Activated CD4-positive, alpha-beta T cell treated with anti-CD3 and anti-CD28 coated beads for 36 hours (primary cell): ENCODE measurements at regions not wholly inside any gene's neighbourhood (a gene's known extent, or its start where the extent isn't known, plus 50 kb on each side); places are given as distances from the start of the nearest gene placed in this dataset.

Source experiments
- ATAC-seq: fragments of 200-7000 bp; cut with Tn5 transposase; one replicate; pipeline ENCODE4 v1.10.0; 2021; ENCODE audit warnings: mild to moderate bottlenecking, moderate library complexity
- CTCF ChIA-PET: fragments of 350-600 bp; sonication (Branson Sonifier 250); formaldehyde crosslinking; loops from one replicate; lab custom pipeline; 2021; ENCODE audit warnings: antibody characterized with exemption; lab: Charles Lee
- POLR2A ChIA-PET: fragments of 350-600 bp; sonication (Branson Sonifier 250); formaldehyde crosslinking; loops from one replicate; lab custom pipeline; 2021; ENCODE audit warnings: antibody characterized with exemption, inconsistent platforms; lab: Charles Lee
- DNase-seq: peaks from one replicate; pipeline ENCODE4 v3.0.0-alpha.2; 2020
- H3K27ac Mint-ChIP-seq: one replicate; pipeline ENCODE4 v1.8.0; 2021; ENCODE audit warnings: mixed read lengths
- H3K27me3 Mint-ChIP-seq: one replicate; pipeline ENCODE4 v1.8.0; 2021; ENCODE audit warnings: mixed read lengths
- H3K36me3 Mint-ChIP-seq: one replicate; pipeline ENCODE4 v1.8.0; 2021; ENCODE audit warnings: low read depth, mixed read lengths
- H3K4me1 Mint-ChIP-seq: one replicate; pipeline ENCODE4 v1.8.0; 2021; ENCODE audit warnings: mixed read lengths
- H3K4me3 Mint-ChIP-seq: one replicate; pipeline ENCODE4 v1.8.0; 2021; ENCODE audit warnings: mild to moderate bottlenecking, moderate library complexity, mixed read lengths
- H3K9me3 Mint-ChIP-seq: one replicate; pipeline ENCODE4 v1.8.0; 2021; ENCODE audit warnings: low read depth, mixed read lengths
- intact Hi-C, 2 experiments: fragments of 100-400 bp; cut with DNase I in 1 of 2; cut with micrococcal nuclease in 1 of 2; formaldehyde crosslinking; loops; one replicate each; pipeline versions ENCODE4 v1.14.2 to v1.15.1; 2022 to 2024; cut with DNase I, micrococcal nuclease

- intact Hi-C loops: no loop called here
- ATAC-seq (no peak), DNase-seq (no peak)
- H3K4me3 Mint-ChIP-seq: no peak overlapping the region
- H3K9me3 Mint-ChIP-seq: peaks cover 2% of the 10 kb centered on the region
- H3K36me3 Mint-ChIP-seq: no peaks in the 10 kb centered on the region
- H3K27me3 Mint-ChIP-seq: no peaks in the 10 kb centered on the region
- ChIA-PET POLR2A (no interaction called here), CTCF (no interaction called here)
- H3K27ac Mint-ChIP-seq: no peak overlapping the region
- H3K4me1 Mint-ChIP-seq: no peaks in the 10 kb centered on the region
Measured at GRCh38 chr4:23654791-23655190, 235.1 kb downstream of the PPARGC1A start.

- Mint-ChIP-seq H3K27me3 (no peaks in the 10 kb centered on the region), H3K27ac (no peak overlapping the region), H3K4me1 (no peaks in the 10 kb centered on the region), H3K36me3 (no peaks in the 10 kb centered on the region), H3K4me3 (no peak overlapping the region), H3K9me3 (peaks cover 3% of the 10 kb centered on the region)
- intact Hi-C loops: no loop called here
- DNase-seq (no peak), ATAC-seq (no peak)
- CTCF ChIA-PET: no interaction called here
- POLR2A ChIA-PET: no interaction called here
Measured at GRCh38 chr4:23648854-23649596, 240.8 kb downstream of the PPARGC1A start.

- Mint-ChIP-seq H3K36me3 (no peaks in the 10 kb centered on the region), H3K4me3 (no peak overlapping the region), H3K27ac (no peak overlapping the region), H3K9me3 (no peaks in the 10 kb centered on the region), H3K27me3 (no peaks in the 10 kb centered on the region), H3K4me1 (no peaks in the 10 kb centered on the region)
- ChIA-PET POLR2A (no interaction called here), CTCF (no interaction called here)
- ATAC-seq (no peak), DNase-seq (no peak)
- intact Hi-C loops: no loop called here
Measured at GRCh38 chr4:23635468-23635867, 254.4 kb downstream of the PPARGC1A start.

DNA sequence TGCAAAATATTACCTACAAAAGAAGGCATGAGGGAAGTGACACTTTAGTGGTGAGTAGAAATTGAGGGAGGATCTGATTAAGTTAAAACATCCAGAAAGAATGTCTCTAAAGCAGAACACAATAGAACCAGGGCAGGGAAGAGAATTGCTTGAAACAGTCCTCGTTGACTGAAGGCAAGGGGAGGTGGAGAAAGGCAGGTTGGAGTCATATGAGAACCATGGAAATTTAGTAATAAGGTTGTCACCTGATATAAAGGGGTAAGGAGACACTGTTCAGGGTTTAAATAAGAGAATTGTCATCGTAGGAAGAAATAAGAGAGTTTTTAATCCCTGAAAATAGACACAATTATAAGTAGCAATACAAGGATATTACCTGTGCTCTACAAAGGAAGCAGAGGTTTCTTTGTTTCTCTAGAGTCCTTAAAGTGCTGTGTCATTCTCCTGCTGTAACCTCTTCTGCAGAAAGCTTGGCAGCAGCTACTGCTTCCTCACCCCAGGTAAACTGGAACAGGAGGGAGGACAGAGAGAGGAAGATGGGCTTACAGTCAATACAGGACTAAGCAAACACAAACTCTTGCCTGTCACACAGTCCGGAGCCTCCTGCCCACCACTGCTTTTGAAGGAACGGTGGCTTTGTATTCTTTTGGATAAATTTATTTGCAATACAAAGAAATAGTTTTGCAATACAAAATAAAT is 258.4 kb downstream of the PPARGC1A start:
- Mint-ChIP-seq H3K27me3 (no peaks in the 10 kb centered on the region), H3K36me3 (no peaks in the 10 kb centered on the region), H3K27ac (no peak overlapping the region), H3K4me3 (no peak overlapping the region), H3K9me3 (peaks cover 3% of the 10 kb centered on the region), H3K4me1 (no peaks in the 10 kb centered on the region)
- intact Hi-C loops: no loop called here
- CTCF ChIA-PET: no interaction called here
- POLR2A ChIA-PET: no interaction called here
- ATAC-seq (no peak), DNase-seq (no peak)

DNA sequence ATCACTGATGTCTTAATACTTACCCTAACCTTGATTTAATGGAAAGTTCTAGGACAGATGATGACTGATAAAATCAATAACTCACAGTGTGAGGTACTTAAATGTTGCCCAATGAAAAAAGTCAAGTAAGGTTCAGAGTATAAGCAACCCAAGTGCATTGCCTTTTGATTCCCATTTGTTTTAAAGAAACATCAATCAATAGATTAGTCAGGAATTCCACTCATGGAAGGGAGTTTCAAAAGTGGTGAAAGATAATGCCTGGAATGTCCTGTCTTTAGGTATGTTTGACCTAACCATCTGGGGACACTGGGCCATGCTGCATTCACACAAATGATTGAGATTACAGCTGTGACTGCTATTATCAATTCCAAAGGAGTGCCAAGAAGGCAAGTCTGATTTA is 259.7 kb downstream of the PPARGC1A start:
- CTCF ChIA-PET: interaction anchor here (0.6 kb wide), 1 partner anchor 790 kb away, joined by 3 read pairs; no protein-coding TSS in a partner anchor
- Mint-ChIP-seq H3K27me3 (no peaks in the 10 kb centered on the region), H3K4me1 (no peaks in the 10 kb centered on the region), H3K36me3 (no peaks in the 10 kb centered on the region), H3K4me3 (no peak overlapping the region), H3K27ac (no peak overlapping the region), H3K9me3 (peaks cover 3% of the 10 kb centered on the region)
- POLR2A ChIA-PET: no interaction called here
- ATAC-seq: no peak
- DNase-seq: no peak
- intact Hi-C loops: no loop called here

DNA sequence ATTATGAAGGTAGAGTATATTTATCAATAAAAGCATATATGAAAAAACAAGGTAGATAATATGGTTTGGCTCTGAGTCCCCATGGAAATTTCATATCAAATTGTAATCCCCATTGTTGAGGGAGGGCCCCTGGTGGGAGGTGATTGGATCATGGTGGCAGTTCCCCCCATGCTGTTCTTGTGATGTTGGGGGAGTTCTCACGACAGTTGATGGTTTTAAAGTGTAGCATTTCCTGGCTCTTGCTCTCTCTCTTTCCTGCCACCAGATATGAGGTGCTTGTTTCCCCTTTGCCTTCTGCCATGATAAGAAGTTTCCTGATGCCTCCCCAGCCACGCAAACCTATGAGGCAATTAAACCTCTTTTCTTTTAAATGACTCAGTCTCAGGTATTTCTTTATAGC is 260.4 kb downstream of the PPARGC1A start:
- CTCF ChIA-PET: no interaction called here
- POLR2A ChIA-PET: no interaction called here
- H3K36me3 Mint-ChIP-seq: no peaks in the 10 kb centered on the region
- H3K27ac Mint-ChIP-seq: no peak overlapping the region
- H3K9me3 Mint-ChIP-seq: peaks cover 3% of the 10 kb centered on the region
- no peak for ATAC-seq
- no peaks in the 10 kb centered on the region for H3K27me3 Mint-ChIP-seq
- intact Hi-C loops: no loop called here
- no peaks in the 10 kb centered on the region for H3K4me1 Mint-ChIP-seq
- no peak overlapping the region for H3K4me3 Mint-ChIP-seq
- no peak for DNase-seq

GRCh38 chr4:23614284-23614892 is 275.5 kb downstream of the PPARGC1A start:
- ChIA-PET POLR2A (no interaction called here), CTCF (no interaction called here)
- Mint-ChIP-seq H3K9me3 (no peaks in the 10 kb centered on the region), H3K36me3 (no peaks in the 10 kb centered on the region), H3K27me3 (no peaks in the 10 kb centered on the region), H3K27ac (no peak overlapping the region), H3K4me1 (no peaks in the 10 kb centered on the region), H3K4me3 (no peak overlapping the region)
- intact Hi-C loops: no loop called here
- DNase-seq (peak; percentile 4), ATAC-seq (peak; percentile 55)

DNA sequence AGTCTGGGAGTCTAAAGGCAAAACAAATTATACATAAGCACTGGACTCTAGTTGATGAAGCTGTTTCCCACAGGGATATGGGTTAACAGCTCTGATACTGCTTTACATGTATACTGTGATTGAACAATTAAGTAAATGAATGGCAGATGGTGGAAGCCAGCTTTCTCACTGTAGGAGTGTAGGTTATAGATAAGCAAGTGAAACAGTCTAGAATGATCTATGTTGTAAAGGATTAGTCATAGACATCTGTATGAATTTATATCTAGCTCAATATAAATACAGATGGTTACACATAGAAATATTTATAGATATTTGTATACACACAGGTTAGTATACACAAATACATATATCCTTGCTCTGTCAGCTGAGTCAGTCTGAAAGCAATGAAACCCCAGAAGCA is 276.1 kb downstream of the PPARGC1A start:
- Mint-ChIP-seq H3K27me3 (no peaks in the 10 kb centered on the region), H3K4me1 (no peaks in the 10 kb centered on the region), H3K4me3 (no peak overlapping the region), H3K27ac (no peak overlapping the region), H3K36me3 (no peaks in the 10 kb centered on the region), H3K9me3 (no peaks in the 10 kb centered on the region)
- ATAC-seq: no peak
- intact Hi-C loops: no loop called here
- no peak for DNase-seq
- ChIA-PET CTCF (no interaction called here), POLR2A (no interaction called here)

GRCh38 chr4:23602720-23603119 is 287.1 kb downstream of the PPARGC1A start:
- Mint-ChIP-seq H3K4me3 (no peak overlapping the region), H3K27ac (no peak overlapping the region), H3K36me3 (no peaks in the 10 kb centered on the region), H3K27me3 (no peaks in the 10 kb centered on the region), H3K4me1 (no peaks in the 10 kb centered on the region), H3K9me3 (peaks cover 5% of the 10 kb centered on the region)
- no peak for ATAC-seq
- intact Hi-C loops: no loop called here
- POLR2A ChIA-PET: no interaction called here
- CTCF ChIA-PET: no interaction called here
- DNase-seq: no peak

DNA sequence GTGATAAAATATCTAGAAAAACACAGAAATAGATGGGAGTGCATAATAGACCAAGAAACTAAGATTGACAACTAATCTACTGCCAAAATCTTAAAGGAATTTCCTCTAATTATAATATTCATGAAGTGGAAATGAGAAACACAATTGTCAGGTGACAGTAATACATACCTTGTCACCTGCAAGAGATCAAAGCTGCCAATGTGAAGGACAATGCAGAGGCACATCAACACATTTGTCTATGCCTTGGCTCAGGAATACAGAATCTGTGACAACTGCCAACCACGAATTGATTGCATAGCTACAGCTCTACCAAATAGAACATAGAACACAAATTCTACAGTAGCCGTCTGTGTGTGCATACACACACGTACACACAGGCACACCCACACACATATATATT is 295.7 kb downstream of the PPARGC1A start:
- ATAC-seq: no peak
- no peak overlapping the region for H3K27ac Mint-ChIP-seq
- H3K36me3 Mint-ChIP-seq: no peaks in the 10 kb centered on the region
- H3K27me3 Mint-ChIP-seq: no peaks in the 10 kb centered on the region
- intact Hi-C loops: no loop called here
- peaks cover 2% of the 10 kb centered on the region for H3K9me3 Mint-ChIP-seq
- ChIA-PET POLR2A (no interaction called here), CTCF (no interaction called here)
- H3K4me1 Mint-ChIP-seq: no peaks in the 10 kb centered on the region
- DNase-seq: no peak
- no peak overlapping the region for H3K4me3 Mint-ChIP-seq

DNA sequence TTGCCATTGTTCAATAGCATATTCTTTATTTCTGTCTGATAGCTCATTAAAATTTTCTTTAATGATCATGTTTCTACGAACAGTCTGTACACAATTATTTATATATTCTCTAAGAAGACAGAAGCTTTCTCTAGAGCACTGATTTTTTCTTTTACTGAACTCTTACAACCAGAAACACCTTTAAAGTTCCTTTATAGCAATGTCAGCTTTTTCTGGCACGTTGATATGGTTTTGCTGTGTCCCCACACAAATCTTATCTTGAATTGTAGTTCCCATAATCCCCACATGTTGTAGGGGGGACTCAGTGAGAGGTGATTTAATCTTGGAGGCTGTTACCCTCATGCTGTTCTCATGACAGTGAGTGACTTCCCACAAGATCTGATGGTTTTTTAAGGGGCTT is 299.4 kb downstream of the PPARGC1A start:
- ATAC-seq: no peak
- ChIA-PET POLR2A (no interaction called here), CTCF (no interaction called here)
- Mint-ChIP-seq H3K9me3 (peaks cover 4% of the 10 kb centered on the region), H3K27ac (no peak overlapping the region), H3K4me3 (no peak overlapping the region), H3K4me1 (no peaks in the 10 kb centered on the region), H3K36me3 (no peaks in the 10 kb centered on the region), H3K27me3 (no peaks in the 10 kb centered on the region)
- intact Hi-C loops: no loop called here
- DNase-seq: no peak

- no peaks in the 10 kb centered on the region for H3K4me1 Mint-ChIP-seq
- CTCF ChIA-PET: no interaction called here
- no peak overlapping the region for H3K4me3 Mint-ChIP-seq
- peaks cover 2% of the 10 kb centered on the region for H3K27me3 Mint-ChIP-seq
- DNase-seq (no peak), ATAC-seq (no peak)
- peaks cover 6% of the 10 kb centered on the region for H3K9me3 Mint-ChIP-seq
- POLR2A ChIA-PET: no interaction called here
- intact Hi-C loops: no loop called here
- H3K27ac Mint-ChIP-seq: no peak overlapping the region
- no peaks in the 10 kb centered on the region for H3K36me3 Mint-ChIP-seq
Measured at GRCh38 chr4:23584024-23584423, 305.8 kb downstream of the PPARGC1A start.
